Tibial nerve (tissue), 4 donors: ENCODE measurements at regions not wholly inside any gene's neighbourhood (a gene's known extent, or its start where the extent isn't known, plus 50 kb on each side); places are given as distances from the start of the nearest gene placed in this dataset.

Source experiments
- DNase-seq, 2 donors: peaks; one replicate each; pipeline ENCODE4 v3.0.0-alpha.2; 2019; ENCODE audit warnings: low spot score in 2 of 2
- H3K27ac ChIP-seq, 4 donors: fragments of 200-600 bp; sonication (generic) in 3 of 4; one replicate each; pipeline ENCODE4 v1.5.1; 2017 to 2019; ENCODE audit warnings: mild to moderate bottlenecking in 1 of 4
- H3K27me3 ChIP-seq, 2 donors: fragments of 200-600 bp; sonication (generic) in 1 of 2; one replicate each; pipeline versions ENCODE4 v1.5.1 to v1.6.0; 2017 to 2019
- H3K36me3 ChIP-seq, 3 donors: fragments of 200-600 bp; sonication (generic); one replicate each; pipeline ENCODE4 v1.5.1; 2018 to 2019
- H3K4me1 ChIP-seq, 4 donors: fragments of 200-600 bp; sonication (generic) in 3 of 4; one replicate each; pipeline ENCODE4 v1.5.1; 2017 to 2019
- H3K4me3 ChIP-seq, 4 donors: fragments of 200-600 bp; sonication (generic) in 3 of 4; one replicate each; pipeline ENCODE4 v1.5.1; 2017 to 2019; ENCODE audit warnings: mild to moderate bottlenecking in 1 of 4, moderate library complexity in 1 of 4
- H3K9me3 ChIP-seq, 4 donors: fragments of 200-600 bp; sonication (generic) in 3 of 4; one replicate each; pipeline ENCODE4 v1.5.1; 2017 to 2019
- CTCF ChIP-seq, 5 experiments: fragments of 200-600 bp in 3 of 5; fragments of 450-650 bp in 2 of 5; sonication (generic) in 3 of 5; IDR thresholded peaks; one replicate each; pipeline ENCODE4 v1.5.1; 2016 to 2019; ENCODE audit warnings: antibody characterized with exemption in 5 of 5, mild to moderate bottlenecking in 3 of 5, moderate library complexity in 2 of 5
- EP300 ChIP-seq, 2 donors: sonication (generic); formaldehyde crosslinking; IDR thresholded peaks; one replicate each; pipeline ENCODE4 v1.6.1; 2017; ENCODE audit warnings: antibody characterized with exemption in 2 of 2, mild to moderate bottlenecking in 1 of 2
- POLR2A ChIP-seq, 2 donors: fragments of 450-650 bp; IDR thresholded peaks; one replicate each; pipeline ENCODE4 v1.6.1; 2017; ENCODE audit warnings: antibody characterized with exemption in 2 of 2, mild to moderate bottlenecking in 2 of 2, moderate library complexity in 2 of 2
- WGBS, 2 donors: methylation state at CpG; one replicate each; pipeline ENCODE4 v1.1.5; 2018; 5-methylcytosine and 5-hydroxymethylcytosine counted together

- TF ChIP-seq EP300 (IDR thresholded peaks at IDR 0.05) (peak in 1 of 2 donors; percentile 16), CTCF (IDR thresholded peaks at IDR 0.05) (no peak)
- Histone ChIP-seq H3K36me3 (no peaks in the 10 kb centered on the region), H3K27me3 (no peaks in the 10 kb centered on the region), H3K27ac (peak overlapping the region in 1 of 4 donors; percentile 50), H3K9me3 (no peaks in the 10 kb centered on the region), H3K4me3 (no peak overlapping the region), H3K4me1 (peaks cover 0 to 13% (median 0%) of the 10 kb centered on the region in 4 donors)
- DNase-seq: no peak
- 47 to 52% methylated on average over 5 to 7 of the region's 7 CpGs for WGBS, 2 donors
Measured at GRCh38 chr14:71206766-71207371, 299.6 kb downstream of the PCNX1 start.

- Histone ChIP-seq H3K4me3 (no peak overlapping the region), H3K27ac (no peak overlapping the region), H3K4me1 (peaks cover 0 to 12% (median 0%) of the 10 kb centered on the region in 4 donors), H3K9me3 (no peaks in the 10 kb centered on the region), H3K27me3 (no peaks in the 10 kb centered on the region), H3K36me3 (no peaks in the 10 kb centered on the region)
- no peak for DNase-seq
- TF ChIP-seq POLR2A (IDR thresholded peaks at IDR 0.05) (no peak), EP300 (IDR thresholded peaks at IDR 0.05) (no peak), CTCF (IDR thresholded peaks at IDR 0.05) (no peak)
- 96 to 97% methylated on average over 6 of the region's 6 CpGs for WGBS, 2 donors
Measured at GRCh38 chr14:71208702-71209357, 301.6 kb downstream of the PCNX1 start.

- TF ChIP-seq CTCF (IDR thresholded peaks at IDR 0.05) (no peak), POLR2A (IDR thresholded peaks at IDR 0.05) (no peak), EP300 (IDR thresholded peaks at IDR 0.05) (no peak)
- DNase-seq: no peak
- H3K36me3 ChIP-seq: no peaks in the 10 kb centered on the region
- H3K4me1 ChIP-seq: peaks cover 0 to 12% (median 0%) of the 10 kb centered on the region in 4 donors
- H3K4me3 ChIP-seq: no peak overlapping the region
- H3K9me3 ChIP-seq: no peaks in the 10 kb centered on the region
- 73 to 77% methylated on average over 6 of the region's 6 CpGs for WGBS, 2 donors
- H3K27ac ChIP-seq: no peak overlapping the region
- H3K27me3 ChIP-seq: no peaks in the 10 kb centered on the region
Measured at GRCh38 chr14:71209888-71210287, 302.6 kb downstream of the PCNX1 start.

- H3K9me3 ChIP-seq: no peaks in the 10 kb centered on the region
- peaks cover 0 to 8% (median 0%) of the 10 kb centered on the region in 4 donors for H3K4me1 ChIP-seq
- TF ChIP-seq EP300 (IDR thresholded peaks at IDR 0.05) (no peak), POLR2A (IDR thresholded peaks at IDR 0.05) (no peak), CTCF (IDR thresholded peaks at IDR 0.05) (no peak)
- no peak for DNase-seq
- H3K27ac ChIP-seq: no peak overlapping the region
- H3K36me3 ChIP-seq: no peaks in the 10 kb centered on the region
- no peak overlapping the region for H3K4me3 ChIP-seq
- WGBS, 2 donors: 90 to 99% methylated on average over 5 of the region's 5 CpGs
- H3K27me3 ChIP-seq: no peaks in the 10 kb centered on the region
Measured at GRCh38 chr14:71212093-71212492, 304.8 kb downstream of the PCNX1 start.

- H3K36me3 ChIP-seq: no peaks in the 10 kb centered on the region
- WGBS, 2 donors: 48 to 49% methylated on average over 10 of the region's 10 CpGs
- DNase-seq: no peak
- TF ChIP-seq POLR2A (IDR thresholded peaks at IDR 0.05) (no peak), EP300 (IDR thresholded peaks at IDR 0.05) (no peak), CTCF (IDR thresholded peaks at IDR 0.05) (no peak)
- no peaks in the 10 kb centered on the region for H3K9me3 ChIP-seq
- H3K27me3 ChIP-seq: no peaks in the 10 kb centered on the region
- no peak overlapping the region for H3K4me3 ChIP-seq
- H3K27ac ChIP-seq: no peak overlapping the region
- H3K4me1 ChIP-seq: peaks cover 0 to 5% (median 0%) of the 10 kb centered on the region in 4 donors
Measured at GRCh38 chr14:71212683-71213107, 305.4 kb downstream of the PCNX1 start.
